GM12878 (cell line): ENCODE measurements at regions not wholly inside any gene's neighbourhood (a gene's known extent, or its start where the extent isn't known, plus 50 kb on each side); places are given as distances from the start of the nearest gene placed in this dataset.

Source experiments
- ATAC-seq: fragments of 200-7000 bp; cut with Tn5 transposase; 3 replicates; pipeline ENCODE4 v1.9.1; 2020; ENCODE audit warnings: mild to moderate bottlenecking, moderate library complexity
- BruUV-seq: library from RNA; stranded (reverse); fragments of 400-500 nt; replicated peaks from 2 replicates; lab custom pipeline; 2021; lab: Mats Ljungman, UMichigan
- CTCF ChIA-PET: fragments of 300-600 bp; sonication (Branson Sonifier 250); formaldehyde crosslinking; extraction: SDS; loops from one replicate; lab custom pipeline; 2021; ENCODE audit warnings: inconsistent platforms; lab: Yijun Ruan, JAX
- POLR2A ChIA-PET: fragments of 350-600 bp; formaldehyde crosslinking; extraction: SDS; loops from one replicate; lab custom pipeline; 2021; ENCODE audit warnings: inconsistent platforms; lab: Charles Lee
- RAD21 ChIA-PET: fragments of 300-600 bp; sonication (Branson Sonifier 250); formaldehyde crosslinking; loops from one replicate; lab custom pipeline; 2023; ENCODE audit warnings: antibody characterized with exemption; ENCODE audit not compliant: unreplicated experiment; lab: Charles Lee
- SMC1A ChIA-PET: fragments of 300-600 bp; sonication (Branson Sonifier 250); formaldehyde crosslinking; loops from one replicate; lab custom pipeline; 2023; ENCODE audit not compliant: unreplicated experiment, uncharacterized antibody; lab: Charles Lee
- DNase-seq: peaks from one replicate; pipeline ENCODE4 v3.0.0-alpha.2; 2011; ENCODE audit warnings: low read depth, low spot score
- FAIRE-seq: peaks from 3 replicates; lab custom pipeline; 2011; peaks lifted over from hg19 to GRCh38; lab: Jason Lieb, UNC
- H2AFZ ChIP-seq: 2 replicates; pipeline ENCODE4 v1.6.0; 2011; ENCODE audit warnings: low read depth, low read length, control low read depth; ENCODE audit not compliant: control insufficient read depth
- H3K27ac ChIP-seq: 2 replicates; pipeline ENCODE4 v1.5.1; 2011; ENCODE audit warnings: control low read depth; ENCODE audit not compliant: control insufficient read depth, insufficient read depth
- H3K27me3 ChIP-seq, 2 experiments: replicated peaks in 1 of 2; 2 replicates each; pipeline versions ENCODE4 v1.6.0 to v1.6.1; 2011; ENCODE audit warnings: low read length in 1 of 2; ENCODE audit not compliant: control insufficient read depth in 2 of 2, insufficient read depth in 2 of 2
- H3K36me3 ChIP-seq, 2 experiments: 2 replicates each; pipeline ENCODE4 v1.5.1; 2011; ENCODE audit warnings: low read length in 1 of 2; ENCODE audit not compliant: control insufficient read depth in 2 of 2, insufficient read depth in 2 of 2
- H3K4me1 ChIP-seq: 2 replicates; pipeline ENCODE4 v1.6.1; 2011; ENCODE audit warnings: mild to moderate bottlenecking, low read length, moderate library complexity, mixed read lengths; ENCODE audit not compliant: control insufficient read depth, insufficient read depth
- H3K4me2 ChIP-seq: 2 replicates; pipeline ENCODE4 v1.6.0; 2011; ENCODE audit warnings: control low read depth; ENCODE audit not compliant: control insufficient read depth, insufficient read depth
- H3K4me3 ChIP-seq: fragments of 200-600 bp; sonication (generic); 2 replicates; pipeline ENCODE4 v1.5.1; 2016
- H3K79me2 ChIP-seq: 2 replicates; pipeline ENCODE4 v1.6.0; 2011; ENCODE audit warnings: low read length; ENCODE audit not compliant: control insufficient read depth, insufficient read depth
- H3K9ac ChIP-seq: 2 replicates; pipeline ENCODE4 v1.8.0; 2011; ENCODE audit warnings: low read length, control low read depth, mixed read lengths; ENCODE audit not compliant: control insufficient read depth, insufficient read depth
- H3K9me3 ChIP-seq: replicated peaks from 3 replicates; pipeline ENCODE4 v1.5.1; 2011; ENCODE audit warnings: mild to moderate bottlenecking, low read length; ENCODE audit not compliant: control insufficient read depth, insufficient read depth
- H4K20me1 ChIP-seq: 2 replicates; pipeline ENCODE4 v1.6.0; 2011; ENCODE audit not compliant: control insufficient read depth, insufficient read depth
- BRCA1 ChIP-seq: IDR thresholded peaks from 2 replicates; pipeline ENCODE4 v1.6.1; 2011; ENCODE audit warnings: low read depth, low read length, improper control_type of control experiment
- FOXM1 ChIP-seq: IDR thresholded peaks from 2 replicates; pipeline ENCODE4 v1.6.1; 2012; ENCODE audit warnings: low read depth, mild to moderate bottlenecking, inconsistent platforms, low read length, moderate library complexity
- HCFC1 ChIP-seq: fragments of 150-350 bp; IDR thresholded peaks from 2 replicates; pipeline ENCODE4 v1.6.1; 2014; ENCODE audit warnings: low read length
- LARP7 ChIP-seq: fragments of 450-650 bp; IDR thresholded peaks from 2 replicates; pipeline ENCODE4 v1.6.1; 2017; ENCODE audit warnings: mild to moderate bottlenecking
- MEF2A ChIP-seq: IDR thresholded peaks from 2 replicates; pipeline ENCODE4 v1.6.1; 2011; ENCODE audit warnings: low read depth, mild to moderate bottlenecking, low read length, moderate library complexity; ENCODE audit not compliant: insufficient read depth
- MTA3 ChIP-seq: IDR thresholded peaks from 2 replicates; pipeline ENCODE4 v1.6.1; 2012; ENCODE audit warnings: low read length, inconsistent platforms, borderline replicate concordance
- MXI1 ChIP-seq: fragments of 150-350 bp; IDR thresholded peaks from 2 replicates; pipeline ENCODE4 v1.6.1; 2011; ENCODE audit warnings: low read depth, mild to moderate bottlenecking, inconsistent platforms, low read length, improper control_type of control experiment
- NRF1 ChIP-seq: conservative IDR thresholded peaks from 2 replicates; pipeline ENCODE4 v1.6.1; 2011; ENCODE audit warnings: mild to moderate bottlenecking, low read depth, low read length, improper control_type of control experiment
- RCOR1 ChIP-seq: conservative IDR thresholded peaks from 2 replicates; pipeline ENCODE4 v1.6.1; 2012; ENCODE audit warnings: low read depth, low read length, improper control_type of control experiment
- whole genome bisulfite sequencing: methylation state at CpG from one replicate; pipeline ENCODE4 v1.1.6; 2016; ENCODE audit warnings: low lambda C conversion rate; ENCODE audit not compliant: insufficient replicate concordance, insufficient coverage; ENCODE audit errors: missing lambda C conversion rate; 5-methylcytosine and 5-hydroxymethylcytosine counted together
- in situ Hi-C: fragments of 300-500 bp; cut with MboI; formaldehyde crosslinking; loops from 9 replicates; pipeline ENCODE4 v1.14.3; 2018; ENCODE audit warnings: mixed read lengths
- intact Hi-C: fragments of 100-400 bp; cut with micrococcal nuclease; formaldehyde crosslinking; loops from one replicate; pipeline ENCODE4 v1.14.2; 2022; ENCODE audit not compliant: unreplicated experiment
- TF ChIP-seq, protein P1 (sequence below): fragments of 450-650 bp; IDR thresholded peaks from 2 replicates; pipeline ENCODE4 v1.6.1; 2016; ENCODE audit warnings: mild to moderate bottlenecking
- TF ChIP-seq, protein P2 (sequence below): fragments of 450-650 bp; IDR thresholded peaks from 2 replicates; pipeline ENCODE4 v1.6.1; 2014; ENCODE audit warnings: mild to moderate bottlenecking

DNA sequence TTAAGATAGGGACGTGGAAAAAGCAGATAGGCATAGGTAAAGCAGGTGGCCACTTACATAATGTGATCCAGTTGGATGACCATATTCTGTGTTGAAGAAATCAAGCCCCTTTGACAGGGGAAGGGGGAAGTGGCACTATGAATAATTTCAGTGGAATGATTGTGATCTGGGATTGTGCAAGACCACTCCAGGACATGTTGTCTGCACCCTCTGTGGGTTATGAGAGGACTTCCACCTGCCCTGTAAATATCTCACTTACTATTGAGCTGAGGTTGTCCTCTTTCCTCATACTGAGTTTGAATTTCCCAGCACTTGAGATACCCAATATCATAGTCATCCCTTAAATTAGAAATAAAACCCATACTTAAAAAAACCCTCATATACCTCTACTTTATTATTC lies 220.7 kb downstream of the IRS1 start (continued):
- TF ChIP-seq MEF2A: no peak
- TF ChIP-seq, protein P1, sequence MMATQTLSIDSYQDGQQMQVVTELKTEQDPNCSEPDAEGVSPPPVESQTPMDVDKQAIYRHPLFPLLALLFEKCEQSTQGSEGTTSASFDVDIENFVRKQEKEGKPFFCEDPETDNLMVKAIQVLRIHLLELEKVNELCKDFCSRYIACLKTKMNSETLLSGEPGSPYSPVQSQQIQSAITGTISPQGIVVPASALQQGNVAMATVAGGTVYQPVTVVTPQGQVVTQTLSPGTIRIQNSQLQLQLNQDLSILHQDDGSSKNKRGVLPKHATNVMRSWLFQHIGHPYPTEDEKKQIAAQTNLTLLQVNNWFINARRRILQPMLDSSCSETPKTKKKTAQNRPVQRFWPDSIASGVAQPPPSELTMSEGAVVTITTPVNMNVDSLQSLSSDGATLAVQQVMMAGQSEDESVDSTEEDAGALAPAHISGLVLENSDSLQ: no peak

DNA sequence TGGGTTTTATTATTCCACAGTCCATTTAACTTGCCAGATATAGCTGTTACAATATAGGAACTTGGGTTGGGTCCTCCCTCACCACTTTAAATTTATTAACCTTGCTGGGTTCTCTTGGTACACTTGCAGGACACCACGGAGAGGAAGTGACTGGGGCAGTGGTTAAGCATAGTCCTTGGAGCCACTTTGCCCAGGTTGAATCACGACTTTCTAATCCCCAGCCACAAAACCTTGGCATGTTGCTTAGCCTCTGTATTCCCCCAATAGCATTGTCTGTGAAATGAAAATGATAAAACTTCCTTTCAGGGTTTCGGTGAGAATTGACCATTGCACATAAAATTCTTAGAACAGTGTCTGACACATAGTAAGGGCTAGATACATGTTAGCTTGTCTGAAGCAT lies 221.2 kb downstream of the IRS1 start:
- no TSS peak for BruUV-seq
- no peak for DNase-seq
- H3K27ac ChIP-seq: no peak overlapping the region
- H3K4me1 ChIP-seq: no peaks in the 10 kb centered on the region
- TF ChIP-seq, protein P2, sequence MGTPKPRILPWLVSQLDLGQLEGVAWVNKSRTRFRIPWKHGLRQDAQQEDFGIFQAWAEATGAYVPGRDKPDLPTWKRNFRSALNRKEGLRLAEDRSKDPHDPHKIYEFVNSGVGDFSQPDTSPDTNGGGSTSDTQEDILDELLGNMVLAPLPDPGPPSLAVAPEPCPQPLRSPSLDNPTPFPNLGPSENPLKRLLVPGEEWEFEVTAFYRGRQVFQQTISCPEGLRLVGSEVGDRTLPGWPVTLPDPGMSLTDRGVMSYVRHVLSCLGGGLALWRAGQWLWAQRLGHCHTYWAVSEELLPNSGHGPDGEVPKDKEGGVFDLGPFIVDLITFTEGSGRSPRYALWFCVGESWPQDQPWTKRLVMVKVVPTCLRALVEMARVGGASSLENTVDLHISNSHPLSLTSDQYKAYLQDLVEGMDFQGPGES: no peak
- TF ChIP-seq BRCA1: no peak
- TF ChIP-seq MXI1: no peak
- TF ChIP-seq HCFC1: no peak
- TF ChIP-seq FOXM1: no peak
- TF ChIP-seq NRF1: no peak
- no peak for TF ChIP-seq LARP7
- no peak for TF ChIP-seq RCOR1
- no peak for TF ChIP-seq MTA3
- CTCF ChIA-PET: no interaction called here
- H3K9me3 ChIP-seq: no peaks in the 10 kb centered on the region
- POLR2A ChIA-PET: no interaction called here
- no peak overlapping the region for H3K4me2 ChIP-seq
- H3K27me3 ChIP-seq: no peaks in the 10 kb centered on the region; a peak in 1 of 4 replicates
- H4K20me1 ChIP-seq: no peaks in the 10 kb centered on the region
- 0% methylated on average over 3 of the region's 3 CpGs for WGBS
- FAIRE-seq: no peak
- intact Hi-C loops: no loop called here
- H3K9ac ChIP-seq: no peak overlapping the region
- SMC1A ChIA-PET: no interaction called here
- H3K79me2 ChIP-seq: no peaks in the 10 kb centered on the region
- RAD21 ChIA-PET: no interaction called here
- ATAC-seq: no peak
- no peak overlapping the region for H3K4me3 ChIP-seq
- in situ Hi-C loops: no loop called here
- no peaks in the 10 kb centered on the region for H3K36me3 ChIP-seq
- H2AFZ ChIP-seq: no peak overlapping the region
